Neural cell (in vitro differentiated cells): ENCODE measurements at regions not wholly inside any gene's neighbourhood (a gene's known extent, or its start where the extent isn't known, plus 50 kb on each side); places are given as distances from the start of the nearest gene placed in this dataset.

Source experiments
- H2AFZ ChIP-seq: fragments of 200-600, 300-800 bp; sonication (generic), shearing (Covaris generic); 2 replicates; pipeline ENCODE4 v1.6.0; 2014; ENCODE audit warnings: low read depth, mild to moderate bottlenecking, antibody characterized with exemption, low read length, moderate library complexity
- H3F3A ChIP-seq: fragments of 200-600 bp; shearing (Covaris generic); 2 replicates; pipeline ENCODE4 v1.6.1; 2016; ENCODE audit warnings: mild to moderate bottlenecking, moderate library complexity, mixed read lengths, antibody characterized with exemption, low read length; ENCODE audit not compliant: insufficient read depth, poor library complexity, severe bottlenecking
- H3K27ac ChIP-seq: fragments of 200-600, 300-800 bp; sonication (generic), shearing (Covaris generic); 2 replicates; pipeline ENCODE4 v1.5.1; 2014; ENCODE audit warnings: mild to moderate bottlenecking, low read length, moderate library complexity
- H3K27me3 ChIP-seq: fragments of 300-800, 200-600 bp; sonication (generic), shearing (Covaris generic); 2 replicates; pipeline ENCODE4 v1.6.0; 2014; ENCODE audit warnings: mild to moderate bottlenecking, low read depth, low read length, moderate library complexity; ENCODE audit not compliant: insufficient read depth
- H3K36me3 ChIP-seq: fragments of 300-800, 200-600 bp; sonication (generic), shearing (Covaris generic); 2 replicates; pipeline ENCODE4 v1.5.1; 2014; ENCODE audit warnings: mild to moderate bottlenecking, antibody characterized with exemption, low read length, moderate library complexity; ENCODE audit not compliant: insufficient read depth
- H3K4me2 ChIP-seq: fragments of 300-800, 200-600 bp; sonication (generic), shearing (Covaris generic); 2 replicates; pipeline ENCODE4 v1.6.0; 2014; ENCODE audit warnings: mild to moderate bottlenecking, low read length
- H3K4me3 ChIP-seq: fragments of 300-800, 200-600 bp; sonication (generic), shearing (Covaris generic); 2 replicates; pipeline ENCODE4 v1.5.1; 2014; ENCODE audit warnings: mild to moderate bottlenecking, low read length, moderate library complexity
- H3K79me2 ChIP-seq: fragments of 200-600 bp; shearing (Covaris generic); replicated peaks from 2 replicates; pipeline ENCODE4 v1.6.0; 2014; ENCODE audit warnings: mild to moderate bottlenecking, low read length, moderate library complexity; ENCODE audit not compliant: insufficient read depth
- H3K9ac ChIP-seq: fragments of 300-800, 200-600 bp; sonication (generic), shearing (Covaris generic); 2 replicates; pipeline ENCODE4 v1.6.1; 2016; ENCODE audit warnings: mild to moderate bottlenecking, low read length, mixed read lengths
- H3K9me2 ChIP-seq: fragments of 200-600 bp; shearing (Covaris generic); 2 replicates; pipeline ENCODE4 v1.6.1; 2016; ENCODE audit warnings: mild to moderate bottlenecking, low read length, mixed read lengths; ENCODE audit not compliant: insufficient read depth
- H3K9me3 ChIP-seq: fragments of 200-600, 300-800 bp; sonication (generic), shearing (Covaris generic); 2 replicates; pipeline ENCODE4 v1.6.1; 2016; ENCODE audit warnings: mild to moderate bottlenecking, mixed run types, low read length, moderate library complexity, mixed read lengths
- H4K20me1 ChIP-seq: fragments of 200-600 bp; shearing (Covaris generic); 2 replicates; pipeline ENCODE4 v1.6.1; 2016; ENCODE audit warnings: mild to moderate bottlenecking, mixed run types; ENCODE audit not compliant: insufficient read depth
- CTCF ChIP-seq: fragments of 450-650 bp; IDR thresholded peaks from 2 replicates; pipeline ENCODE4 v1.5.1; 2014; ENCODE audit warnings: antibody characterized with exemption, mild to moderate bottlenecking, moderate library complexity; ENCODE audit not compliant: poor library complexity, severe bottlenecking
- EP300 ChIP-seq: fragments of 450-650 bp; conservative IDR thresholded peaks from 2 replicates; pipeline ENCODE4 v1.6.1; 2014; ENCODE audit warnings: antibody characterized with exemption, mild to moderate bottlenecking, moderate library complexity; ENCODE audit not compliant: poor library complexity, severe bottlenecking
- EZH2 ChIP-seq: fragments of 200-600, 300-800 bp; shearing (Covaris generic), sonication (generic); IDR thresholded peaks from 2 replicates; pipeline ENCODE4 v1.6.1; 2014; ENCODE audit warnings: antibody characterized with exemption, low read length, borderline replicate concordance, mild to moderate bottlenecking; ENCODE audit not compliant: insufficient read depth, poor library complexity, severe bottlenecking
- MXI1 ChIP-seq: fragments of 450-650 bp; conservative IDR thresholded peaks from 2 replicates; pipeline ENCODE4 v1.6.1; 2014; ENCODE audit warnings: antibody characterized with exemption, mild to moderate bottlenecking; ENCODE audit not compliant: poor library complexity, severe bottlenecking
- POLR2AphosphoS5 ChIP-seq: IDR thresholded peaks from 2 replicates; pipeline ENCODE4 v1.6.1; 2012
- RAD21 ChIP-seq: fragments of 450-650 bp; conservative IDR thresholded peaks from 2 replicates; pipeline ENCODE4 v1.6.1; 2014; ENCODE audit warnings: antibody characterized with exemption, mild to moderate bottlenecking, moderate library complexity
- SMC3 ChIP-seq: fragments of 450-650 bp; conservative IDR thresholded peaks from 2 replicates; pipeline ENCODE4 v1.6.1; 2014; ENCODE audit warnings: antibody characterized with exemption, mild to moderate bottlenecking, moderate library complexity; ENCODE audit not compliant: poor library complexity
- TAF1 ChIP-seq: IDR thresholded peaks from 2 replicates; pipeline ENCODE4 v1.6.1; 2012; ENCODE audit warnings: low read depth
- TF ChIP-seq, protein P1 (sequence below): IDR thresholded peaks from 2 replicates; pipeline ENCODE4 v1.6.1; 2012; ENCODE audit warnings: borderline replicate concordance

DNA sequence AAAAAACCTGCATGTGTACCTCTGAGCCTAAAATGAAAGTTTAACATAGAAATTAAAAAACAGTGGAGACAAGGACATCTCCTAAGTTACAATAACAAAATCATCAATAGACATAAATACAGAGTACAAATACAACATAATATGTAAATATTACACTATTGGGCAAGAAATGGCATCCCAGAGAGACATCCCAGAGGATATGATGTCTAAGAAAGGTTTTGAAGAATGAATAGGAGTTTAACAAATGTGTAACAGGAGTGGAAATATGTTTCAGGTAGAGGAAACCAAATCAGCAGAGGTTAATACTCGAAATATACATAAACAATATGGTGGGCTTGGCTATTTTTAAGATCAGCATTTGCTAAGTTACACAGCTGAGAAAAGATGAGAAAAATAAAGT lies 447.7 kb upstream of the MAF start:
- no peaks in the 10 kb centered on the region for H4K20me1 ChIP-seq
- H3K9me2 ChIP-seq = no peaks in the 10 kb centered on the region
- no peak overlapping the region for H3K27ac ChIP-seq
- no peaks in the 10 kb centered on the region for H3K9me3 ChIP-seq
- no peak overlapping the region for H3K4me2 ChIP-seq
- TF ChIP-seq, protein P1, sequence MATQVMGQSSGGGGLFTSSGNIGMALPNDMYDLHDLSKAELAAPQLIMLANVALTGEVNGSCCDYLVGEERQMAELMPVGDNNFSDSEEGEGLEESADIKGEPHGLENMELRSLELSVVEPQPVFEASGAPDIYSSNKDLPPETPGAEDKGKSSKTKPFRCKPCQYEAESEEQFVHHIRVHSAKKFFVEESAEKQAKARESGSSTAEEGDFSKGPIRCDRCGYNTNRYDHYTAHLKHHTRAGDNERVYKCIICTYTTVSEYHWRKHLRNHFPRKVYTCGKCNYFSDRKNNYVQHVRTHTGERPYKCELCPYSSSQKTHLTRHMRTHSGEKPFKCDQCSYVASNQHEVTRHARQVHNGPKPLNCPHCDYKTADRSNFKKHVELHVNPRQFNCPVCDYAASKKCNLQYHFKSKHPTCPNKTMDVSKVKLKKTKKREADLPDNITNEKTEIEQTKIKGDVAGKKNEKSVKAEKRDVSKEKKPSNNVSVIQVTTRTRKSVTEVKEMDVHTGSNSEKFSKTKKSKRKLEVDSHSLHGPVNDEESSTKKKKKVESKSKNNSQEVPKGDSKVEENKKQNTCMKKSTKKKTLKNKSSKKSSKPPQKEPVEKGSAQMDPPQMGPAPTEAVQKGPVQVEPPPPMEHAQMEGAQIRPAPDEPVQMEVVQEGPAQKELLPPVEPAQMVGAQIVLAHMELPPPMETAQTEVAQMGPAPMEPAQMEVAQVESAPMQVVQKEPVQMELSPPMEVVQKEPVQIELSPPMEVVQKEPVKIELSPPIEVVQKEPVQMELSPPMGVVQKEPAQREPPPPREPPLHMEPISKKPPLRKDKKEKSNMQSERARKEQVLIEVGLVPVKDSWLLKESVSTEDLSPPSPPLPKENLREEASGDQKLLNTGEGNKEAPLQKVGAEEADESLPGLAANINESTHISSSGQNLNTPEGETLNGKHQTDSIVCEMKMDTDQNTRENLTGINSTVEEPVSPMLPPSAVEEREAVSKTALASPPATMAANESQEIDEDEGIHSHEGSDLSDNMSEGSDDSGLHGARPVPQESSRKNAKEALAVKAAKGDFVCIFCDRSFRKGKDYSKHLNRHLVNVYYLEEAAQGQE = no peak
- TF ChIP-seq TAF1 = no peak
- no peak for TF ChIP-seq EP300
- TF ChIP-seq SMC3 = no peak
- no peak for TF ChIP-seq RAD21
- TF ChIP-seq CTCF = no peak
- TF ChIP-seq POLR2AphosphoS5 = no peak
- no peak for TF ChIP-seq MXI1
- TF ChIP-seq EZH2 = no peak
- no peaks in the 10 kb centered on the region for H3F3A ChIP-seq
- no peak overlapping the region for H2AFZ ChIP-seq
- H3K79me2 ChIP-seq = no peaks in the 10 kb centered on the region
- H3K36me3 ChIP-seq = no peaks in the 10 kb centered on the region
- H3K4me3 ChIP-seq = no peak overlapping the region
- no peaks in the 10 kb centered on the region for H3K27me3 ChIP-seq
- H3K9ac ChIP-seq = no peak overlapping the region

- Histone ChIP-seq H3F3A (no peaks in the 10 kb centered on the region), H3K9ac (no peak overlapping the region), H3K9me3 (no peaks in the 10 kb centered on the region), H3K4me3 (no peak overlapping the region), H3K9me2 (no peaks in the 10 kb centered on the region), H2AFZ (no peak overlapping the region), H3K79me2 (no peaks in the 10 kb centered on the region), H3K27me3 (no peaks in the 10 kb centered on the region), H3K36me3 (no peaks in the 10 kb centered on the region), H3K27ac (no peak overlapping the region), H3K4me2 (no peak overlapping the region), H4K20me1 (no peaks in the 10 kb centered on the region)
- TF ChIP-seq MXI1 = no peak
- TF ChIP-seq TAF1 = no peak
- no peak for TF ChIP-seq SMC3
- no peak for TF ChIP-seq EP300
- TF ChIP-seq EZH2 = no peak
- TF ChIP-seq RAD21 = no peak
- TF ChIP-seq POLR2AphosphoS5 = no peak
- TF ChIP-seq, protein P1 = no peak
- no peak for TF ChIP-seq CTCF
These were observed 447.3 kb upstream of the MAF start for GRCh38 chr16:80047842-80048241.
